GM12878 (cell line): ENCODE measurements at regions not wholly inside any gene's neighbourhood (a gene's known extent, or its start where the extent isn't known, plus 50 kb on each side); places are given as distances from the start of the nearest gene placed in this dataset.

Experiments used
- ATAC-seq: fragments of 200-7000 bp; cut with Tn5 transposase; 3 replicates; pipeline ENCODE4 v1.9.1; 2020; ENCODE audit warnings: mild to moderate bottlenecking, moderate library complexity
- BruUV-seq: library from RNA; stranded (reverse); fragments of 400-500 nt; replicated peaks from 2 replicates; lab custom pipeline; 2021; lab: Mats Ljungman, UMichigan
- CTCF ChIA-PET: fragments of 300-600 bp; sonication (Branson Sonifier 250); formaldehyde crosslinking; extraction: SDS; loops from one replicate; lab custom pipeline; 2021; ENCODE audit warnings: inconsistent platforms; lab: Yijun Ruan, JAX
- POLR2A ChIA-PET: fragments of 350-600 bp; formaldehyde crosslinking; extraction: SDS; loops from one replicate; lab custom pipeline; 2021; ENCODE audit warnings: inconsistent platforms; lab: Charles Lee
- RAD21 ChIA-PET: fragments of 300-600 bp; sonication (Branson Sonifier 250); formaldehyde crosslinking; loops from one replicate; lab custom pipeline; 2023; ENCODE audit warnings: antibody characterized with exemption; ENCODE audit not compliant: unreplicated experiment; lab: Charles Lee
- SMC1A ChIA-PET: fragments of 300-600 bp; sonication (Branson Sonifier 250); formaldehyde crosslinking; loops from one replicate; lab custom pipeline; 2023; ENCODE audit not compliant: unreplicated experiment, uncharacterized antibody; lab: Charles Lee
- DNase-seq: peaks from one replicate; pipeline ENCODE4 v3.0.0-alpha.2; 2011; ENCODE audit warnings: low read depth, low spot score
- FAIRE-seq: peaks from 3 replicates; lab custom pipeline; 2011; peaks lifted over from hg19 to GRCh38; lab: Jason Lieb, UNC
- H2AFZ ChIP-seq: 2 replicates; pipeline ENCODE4 v1.6.0; 2011; ENCODE audit warnings: low read depth, low read length, control low read depth; ENCODE audit not compliant: control insufficient read depth
- H3K27ac ChIP-seq: 2 replicates; pipeline ENCODE4 v1.5.1; 2011; ENCODE audit warnings: control low read depth; ENCODE audit not compliant: control insufficient read depth, insufficient read depth
- H3K27me3 ChIP-seq, 2 experiments: replicated peaks in 1 of 2; 2 replicates each; pipeline versions ENCODE4 v1.6.0 to v1.6.1; 2011; ENCODE audit warnings: low read length in 1 of 2; ENCODE audit not compliant: control insufficient read depth in 2 of 2, insufficient read depth in 2 of 2
- H3K36me3 ChIP-seq, 2 experiments: 2 replicates each; pipeline ENCODE4 v1.5.1; 2011; ENCODE audit warnings: low read length in 1 of 2; ENCODE audit not compliant: control insufficient read depth in 2 of 2, insufficient read depth in 2 of 2
- H3K4me1 ChIP-seq: 2 replicates; pipeline ENCODE4 v1.6.1; 2011; ENCODE audit warnings: mild to moderate bottlenecking, low read length, moderate library complexity, mixed read lengths; ENCODE audit not compliant: control insufficient read depth, insufficient read depth
- H3K4me2 ChIP-seq: 2 replicates; pipeline ENCODE4 v1.6.0; 2011; ENCODE audit warnings: control low read depth; ENCODE audit not compliant: control insufficient read depth, insufficient read depth
- H3K4me3 ChIP-seq: fragments of 200-600 bp; sonication (generic); 2 replicates; pipeline ENCODE4 v1.5.1; 2016
- H3K79me2 ChIP-seq: 2 replicates; pipeline ENCODE4 v1.6.0; 2011; ENCODE audit warnings: low read length; ENCODE audit not compliant: control insufficient read depth, insufficient read depth
- H3K9ac ChIP-seq: 2 replicates; pipeline ENCODE4 v1.8.0; 2011; ENCODE audit warnings: low read length, control low read depth, mixed read lengths; ENCODE audit not compliant: control insufficient read depth, insufficient read depth
- H3K9me3 ChIP-seq: replicated peaks from 3 replicates; pipeline ENCODE4 v1.5.1; 2011; ENCODE audit warnings: mild to moderate bottlenecking, low read length; ENCODE audit not compliant: control insufficient read depth, insufficient read depth
- H4K20me1 ChIP-seq: 2 replicates; pipeline ENCODE4 v1.6.0; 2011; ENCODE audit not compliant: control insufficient read depth, insufficient read depth
- ATF3 ChIP-seq: IDR thresholded peaks from 2 replicates; pipeline ENCODE4 v1.6.1; 2011; ENCODE audit warnings: low read depth, mild to moderate bottlenecking, low read length, moderate library complexity, borderline replicate concordance; ENCODE audit errors: extremely low read depth
- CBX5 ChIP-seq: sonication (generic); IDR thresholded peaks from 2 replicates; pipeline ENCODE4 v1.6.1; 2016; ENCODE audit warnings: low read depth, moderate library complexity, mild to moderate bottlenecking, inconsistent platforms
- CREM ChIP-seq: IDR thresholded peaks from 2 replicates; pipeline ENCODE4 v1.6.1; 2014; ENCODE audit warnings: antibody characterized with exemption, low read depth
- EP300 ChIP-seq, 2 experiments: fragments of 150-350 bp in 1 of 2; IDR thresholded peaks; 2 replicates each; pipeline ENCODE4 v1.6.1; 2011 to 2012; ENCODE audit warnings: low read depth in 2 of 2, low read length in 2 of 2, borderline replicate concordance in 1 of 2, improper control_type of control experiment in 1 of 2, inconsistent platforms in 1 of 2; ENCODE audit not compliant: control insufficient read depth in 1 of 2
- IRF3 ChIP-seq: fragments of 450-650 bp; IDR thresholded peaks from 2 replicates; pipeline ENCODE4 v1.6.1; 2014; ENCODE audit warnings: mild to moderate bottlenecking
- IRF5 ChIP-seq: fragments of 450-650 bp; IDR thresholded peaks from 2 replicates; pipeline ENCODE4 v1.6.1; 2017; ENCODE audit warnings: borderline replicate concordance
- JUND ChIP-seq: IDR thresholded peaks from 2 replicates; pipeline ENCODE4 v1.6.1; 2012; ENCODE audit warnings: low read depth, mild to moderate bottlenecking, low read length, improper control_type of control experiment, moderate library complexity
- REST ChIP-seq: IDR thresholded peaks from 2 replicates; pipeline ENCODE4 v1.6.1; 2012; ENCODE audit warnings: mild to moderate bottlenecking, low read depth, low read length
- SPI1 ChIP-seq: IDR thresholded peaks from 2 replicates; pipeline ENCODE4 v1.6.1; 2011; ENCODE audit warnings: low read depth, mild to moderate bottlenecking, low read length, moderate library complexity, borderline replicate concordance; ENCODE audit not compliant: insufficient read depth
- TCF12 ChIP-seq: IDR thresholded peaks from 2 replicates; pipeline ENCODE4 v1.6.1; 2011; ENCODE audit warnings: low read depth, mild to moderate bottlenecking, low read length
- TCF7 ChIP-seq: IDR thresholded peaks from 2 replicates; pipeline ENCODE4 v1.6.1; 2014; ENCODE audit warnings: antibody characterized with exemption, borderline replicate concordance
- WGBS: methylation state at CpG from one replicate; pipeline ENCODE4 v1.1.6; 2016; ENCODE audit warnings: low lambda C conversion rate; ENCODE audit not compliant: insufficient replicate concordance, insufficient coverage; ENCODE audit errors: missing lambda C conversion rate; 5-methylcytosine and 5-hydroxymethylcytosine counted together
- in situ Hi-C: fragments of 300-500 bp; cut with MboI; formaldehyde crosslinking; loops from 9 replicates; pipeline ENCODE4 v1.14.3; 2018; ENCODE audit warnings: mixed read lengths
- intact Hi-C: fragments of 100-400 bp; cut with micrococcal nuclease; formaldehyde crosslinking; loops from one replicate; pipeline ENCODE4 v1.14.2; 2022; ENCODE audit not compliant: unreplicated experiment

- no peak for ATAC-seq
- RAD21 ChIA-PET, result no interaction called here
- H3K9me3 ChIP-seq, result no peaks in the 10 kb centered on the region
- no peaks in the 10 kb centered on the region for H3K27me3 ChIP-seq
- DNase-seq, result no peak
- SMC1A ChIA-PET, result no interaction called here
- no peak overlapping the region for H2AFZ ChIP-seq
- no peak overlapping the region for H3K9ac ChIP-seq
- TF ChIP-seq CBX5 (no peak), JUND (no peak), REST (no peak), IRF3 (no peak), ATF3 (no peak), TCF12 (no peak), EP300 (IDR thresholded peaks at IDR 0.05; ENCODE audit: borderline replicate concordance in 1 of 2, control insufficient read depth in 1 of 2, low read depth in 2 of 2, low read length in 2 of 2) (no peak), IRF5 (no peak), SPI1 (no peak), CREM (no peak), TCF7 (no peak)
- TF ChIP-seq, all 136 proteins: peak for 0
- no peak overlapping the region for H3K4me2 ChIP-seq
- WGBS, result 5% methylated on average over 1 of the region's 1 CpG
- BruUV-seq, result no TSS peak
- ChIA-PET POLR2A (no interaction called here), CTCF (no interaction called here)
- H3K4me3 ChIP-seq, result no peak overlapping the region
- intact Hi-C loops, result no loop called here
- H3K79me2 ChIP-seq, result no peaks in the 10 kb centered on the region
- no peaks in the 10 kb centered on the region for H4K20me1 ChIP-seq
- no peaks in the 10 kb centered on the region for H3K36me3 ChIP-seq
- in situ Hi-C loops, result no loop called here
- no peak overlapping the region for H3K27ac ChIP-seq
- H3K4me1 ChIP-seq, result no peaks in the 10 kb centered on the region
- no peak for FAIRE-seq
Observed at GRCh38 chr5:44199408-44199807, 189.8 kb downstream of the FGF10 start.
